HAP-1 (cell line): ENCODE measurements at regions not wholly inside any gene's neighbourhood (a gene's known extent, or its start where the extent isn't known, plus 50 kb on each side); places are given as distances from the start of the nearest gene placed in this dataset.

ENCODE experiments used
- DNase-seq, 2 experiments: peaks; one replicate each; pipeline ENCODE4 v3.0.0-alpha.2; 2016 to 2020; ENCODE audit warnings: low spot score in 2 of 2
- H3K27me3 ChIP-seq: fragments of 250-450 bp; sonication (Bioruptor Pico); 2 replicates; pipeline ENCODE4 v1.5.1; 2020; ENCODE audit warnings: low read depth, mild to moderate bottlenecking, moderate library complexity
- H3K36me3 ChIP-seq: fragments of 250-450 bp; sonication (Bioruptor Pico); replicated peaks from 2 replicates; pipeline ENCODE4 v1.5.1; 2020; ENCODE audit warnings: mild to moderate bottlenecking
- H3K4me1 ChIP-seq: fragments of 250-450 bp; sonication (Bioruptor Pico); 2 replicates; pipeline ENCODE4 v1.5.1; 2020; ENCODE audit warnings: mild to moderate bottlenecking
- H3K4me3 ChIP-seq: fragments of 250-450 bp; sonication (Bioruptor Pico); 2 replicates; pipeline ENCODE4 v1.5.1; 2020; ENCODE audit warnings: mild to moderate bottlenecking, moderate library complexity
- H3K9me3 ChIP-seq: fragments of 250-450 bp; sonication (Bioruptor Pico); 2 replicates; pipeline ENCODE4 v1.5.1; 2020; ENCODE audit warnings: mild to moderate bottlenecking, moderate library complexity
- in situ Hi-C: fragments of 300-500 bp; cut with MboI; formaldehyde crosslinking; loops from 3 replicates; pipeline ENCODE4 v1.14.3; 2020; ENCODE audit warnings: low sequenced_read_pairs, inconsistent platforms, mixed read lengths

DNA sequence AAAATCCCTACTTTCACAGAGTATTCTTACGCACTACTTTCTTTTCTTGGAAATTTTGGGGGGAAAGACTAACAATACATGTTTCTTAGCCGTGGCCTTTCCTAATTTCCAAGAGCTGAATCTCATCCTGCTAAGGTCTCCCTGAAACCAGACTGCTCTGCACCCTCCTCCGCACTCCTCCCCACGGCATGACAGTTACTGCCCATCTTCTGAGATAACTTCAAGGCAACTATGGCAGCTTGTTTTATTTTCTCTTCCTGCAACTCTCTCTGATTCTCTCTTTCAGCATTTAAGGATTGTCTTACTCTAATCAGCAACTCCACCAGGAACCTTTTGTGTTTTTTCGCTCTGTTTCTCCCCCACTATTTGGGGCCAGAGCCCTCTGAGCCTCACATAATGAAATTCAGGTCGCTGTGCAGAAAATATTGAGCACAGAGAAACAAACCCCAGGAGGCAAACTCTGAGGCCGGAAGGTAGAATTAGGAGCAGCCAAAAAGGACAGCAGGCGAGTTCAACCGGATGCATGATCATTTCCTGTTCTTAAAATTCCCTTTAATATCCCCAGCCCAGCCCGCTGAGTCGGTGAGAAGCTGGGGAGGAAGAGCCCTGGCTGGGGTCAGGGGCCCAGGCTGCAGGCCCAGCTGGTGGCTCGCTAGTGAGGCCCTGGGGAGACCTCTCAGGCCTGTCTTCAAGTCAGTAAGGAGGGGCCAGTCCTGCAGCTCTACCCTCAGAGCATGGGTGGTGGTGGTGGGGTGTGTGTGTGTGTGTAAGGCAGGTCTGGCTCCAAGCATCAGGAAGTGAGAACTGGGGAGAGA, 213.6 kb upstream of the S1PR3 start:
- Histone ChIP-seq H3K4me1 (no peaks in the 10 kb centered on the region), H3K9me3 (no peaks in the 10 kb centered on the region), H3K27me3 (no peaks in the 10 kb centered on the region), H3K4me3 (no peak overlapping the region), H3K36me3 (no peaks in the 10 kb centered on the region)
- no peak for DNase-seq
- in situ Hi-C loops, result no loop called here

DNA sequence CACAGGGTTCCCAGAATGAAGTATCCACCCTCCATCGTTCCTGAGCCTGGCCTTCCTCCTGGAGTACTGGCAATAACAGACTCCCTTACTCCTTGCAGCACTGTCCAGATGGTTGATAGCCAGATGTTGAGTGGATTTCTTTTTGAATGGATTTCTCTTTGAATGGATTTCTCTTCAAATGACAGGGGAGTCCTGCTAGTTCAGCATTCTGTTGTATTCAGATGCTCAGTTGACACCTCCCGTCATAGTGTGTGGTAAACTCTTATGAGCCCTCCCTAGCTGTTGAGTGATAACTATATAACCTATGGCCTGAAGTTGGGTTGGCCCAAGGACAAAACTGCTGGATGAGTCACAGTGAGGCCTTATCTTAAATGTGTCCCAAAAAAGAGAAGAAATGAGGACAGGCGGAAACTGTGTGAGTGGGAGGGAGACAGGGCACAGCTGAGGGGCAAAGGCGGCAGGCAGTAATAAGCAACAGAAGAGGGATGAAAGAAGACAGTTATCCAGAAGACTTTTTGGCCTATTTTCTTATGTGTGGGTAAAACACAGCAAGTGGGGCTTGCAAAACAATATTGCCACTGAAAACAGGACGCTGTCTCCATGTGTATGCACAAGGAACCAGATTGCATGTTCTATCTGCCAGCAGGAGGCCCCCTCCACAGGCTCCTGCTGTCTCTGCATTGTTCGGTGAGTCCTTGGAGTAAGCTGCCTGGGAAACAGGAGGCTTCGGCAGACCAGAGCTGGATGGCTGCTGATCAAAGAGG, 209.5 kb upstream of the S1PR3 start:
- Histone ChIP-seq H3K27me3 (no peaks in the 10 kb centered on the region), H3K4me1 (no peaks in the 10 kb centered on the region), H3K9me3 (no peaks in the 10 kb centered on the region), H3K4me3 (no peak overlapping the region), H3K36me3 (no peaks in the 10 kb centered on the region)
- DNase-seq, result no peak
- in situ Hi-C loops, result no loop called here

DNA sequence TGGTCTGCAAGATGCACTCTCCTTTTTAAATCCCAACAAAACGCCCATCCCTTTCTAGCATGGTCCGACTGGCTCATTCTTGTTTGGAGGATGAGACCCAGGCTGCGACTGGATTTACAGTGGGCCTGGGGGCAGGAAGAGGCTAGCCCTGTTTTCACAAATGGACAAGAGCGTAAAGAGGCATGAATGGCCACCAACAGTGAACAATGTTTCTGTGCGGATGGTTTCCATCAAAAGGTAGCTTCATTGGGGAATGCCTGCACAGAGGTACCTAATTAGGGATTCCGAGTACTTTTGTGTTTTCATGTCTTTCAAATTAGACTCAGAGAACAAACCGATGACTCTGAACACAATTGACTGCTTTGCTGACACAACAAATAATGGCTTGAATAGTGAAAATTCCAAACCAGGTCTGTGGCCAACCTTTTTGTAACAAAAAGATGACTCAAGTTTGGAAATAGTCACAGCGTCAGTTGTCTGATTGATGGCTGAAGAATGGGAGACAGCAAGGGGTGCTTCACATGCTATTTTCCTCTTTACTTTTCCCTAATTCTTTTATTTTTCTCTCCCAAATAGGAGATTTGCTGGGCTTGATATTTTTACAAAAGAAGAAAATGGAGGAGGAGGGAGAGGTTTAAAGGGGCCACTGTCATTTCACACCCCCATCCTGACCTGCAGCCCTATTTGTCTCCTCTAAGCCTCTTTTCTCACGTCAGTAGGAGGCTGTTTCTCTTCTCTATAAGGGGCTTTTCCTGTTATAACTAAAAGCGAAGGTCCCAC, 208.1 kb upstream of the S1PR3 start:
- no peak for DNase-seq
- Histone ChIP-seq H3K9me3 (no peaks in the 10 kb centered on the region), H3K4me1 (no peaks in the 10 kb centered on the region), H3K36me3 (no peaks in the 10 kb centered on the region), H3K27me3 (no peaks in the 10 kb centered on the region), H3K4me3 (no peak overlapping the region)
- in situ Hi-C loops, result no loop called here

DNA sequence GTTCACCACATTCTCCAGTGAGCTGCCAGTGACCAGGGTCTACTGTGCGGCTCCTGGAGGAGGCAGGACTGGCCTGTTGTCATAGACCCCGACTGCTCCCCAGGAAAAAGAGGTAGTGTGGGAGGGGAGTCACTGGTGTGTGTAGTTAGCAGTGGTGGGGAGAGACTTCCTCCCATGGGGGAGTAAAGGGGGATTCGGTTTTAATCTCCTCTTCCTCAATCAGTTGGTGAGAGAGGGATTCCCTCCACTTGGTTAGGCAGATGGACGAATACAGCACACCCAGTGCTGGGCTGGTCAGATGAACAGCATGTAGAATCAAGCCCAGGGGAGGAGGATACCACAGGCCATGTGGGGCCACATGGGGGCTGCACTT, 207.6 kb upstream of the S1PR3 start:
- no peaks in the 10 kb centered on the region for H3K9me3 ChIP-seq
- H3K4me3 ChIP-seq, result no peak overlapping the region
- no peaks in the 10 kb centered on the region for H3K36me3 ChIP-seq
- H3K27me3 ChIP-seq, result no peaks in the 10 kb centered on the region
- in situ Hi-C loops, result no loop called here
- H3K4me1 ChIP-seq, result no peaks in the 10 kb centered on the region
- DNase-seq, result no peak

DNA sequence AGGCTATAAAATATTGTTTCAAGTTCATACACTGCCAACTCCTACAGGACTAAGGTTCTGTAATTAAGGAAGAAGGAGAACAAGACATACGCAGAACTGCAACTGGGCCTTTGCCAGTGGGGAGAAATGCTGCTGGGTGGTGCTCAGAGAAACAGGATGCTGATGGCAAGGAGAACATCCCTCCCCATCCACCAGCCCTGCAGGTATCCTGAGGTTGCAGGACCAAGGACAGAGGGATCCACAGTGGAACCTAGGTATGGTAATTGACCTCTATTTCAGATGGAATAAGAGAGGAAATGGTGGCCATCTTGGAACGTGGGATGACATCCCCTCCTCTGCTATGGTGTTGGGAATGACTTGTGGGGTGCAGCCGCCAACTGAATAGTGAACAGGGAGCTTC, 206.3 kb upstream of the S1PR3 start:
- no peak for DNase-seq
- Histone ChIP-seq H3K9me3 (no peaks in the 10 kb centered on the region), H3K36me3 (no peaks in the 10 kb centered on the region), H3K4me1 (no peaks in the 10 kb centered on the region), H3K4me3 (no peak overlapping the region), H3K27me3 (no peaks in the 10 kb centered on the region)
- in situ Hi-C loops, result no loop called here

DNA sequence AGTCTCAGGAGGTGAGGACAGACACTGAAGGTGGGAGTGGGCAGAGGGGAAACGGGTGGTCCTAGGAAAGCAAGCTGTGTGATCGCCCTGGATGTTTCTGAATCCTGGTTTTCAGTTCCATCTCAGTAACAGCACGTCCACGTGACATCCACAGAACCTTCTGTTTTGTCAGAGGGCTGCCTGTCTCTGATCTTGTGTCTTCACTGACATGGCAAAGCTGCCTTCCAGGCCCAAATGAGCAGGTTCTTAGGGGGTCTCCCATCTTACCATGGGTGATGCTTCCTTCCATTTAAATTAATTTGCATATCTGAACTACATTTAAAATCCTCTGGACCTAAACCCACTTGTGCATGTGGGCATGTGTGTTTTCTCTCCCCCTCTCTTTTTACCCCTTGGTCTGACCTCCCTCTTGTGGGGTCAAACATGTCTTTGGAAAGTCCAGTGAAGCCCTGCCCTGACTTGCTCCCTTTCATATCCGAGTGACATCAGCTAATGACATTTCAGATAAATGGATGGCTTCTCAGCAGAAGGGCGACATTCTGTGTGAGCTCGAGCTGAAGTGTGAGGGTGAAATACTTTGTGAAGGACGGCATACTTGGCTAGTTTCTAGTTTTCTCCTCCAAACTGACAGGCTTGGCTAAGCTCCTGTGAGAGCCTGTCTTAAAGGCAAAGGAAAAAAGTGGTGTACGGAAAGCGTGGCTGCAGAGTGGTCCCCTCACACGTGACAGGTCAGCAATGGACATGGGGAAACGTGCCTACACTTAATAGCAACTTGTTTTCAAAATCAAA, 204.8 kb upstream of the S1PR3 start:
- Histone ChIP-seq H3K4me3 (no peak overlapping the region), H3K9me3 (no peaks in the 10 kb centered on the region), H3K27me3 (no peaks in the 10 kb centered on the region), H3K36me3 (no peaks in the 10 kb centered on the region), H3K4me1 (no peaks in the 10 kb centered on the region)
- in situ Hi-C loops, result no loop called here
- DNase-seq, result no peak

DNA sequence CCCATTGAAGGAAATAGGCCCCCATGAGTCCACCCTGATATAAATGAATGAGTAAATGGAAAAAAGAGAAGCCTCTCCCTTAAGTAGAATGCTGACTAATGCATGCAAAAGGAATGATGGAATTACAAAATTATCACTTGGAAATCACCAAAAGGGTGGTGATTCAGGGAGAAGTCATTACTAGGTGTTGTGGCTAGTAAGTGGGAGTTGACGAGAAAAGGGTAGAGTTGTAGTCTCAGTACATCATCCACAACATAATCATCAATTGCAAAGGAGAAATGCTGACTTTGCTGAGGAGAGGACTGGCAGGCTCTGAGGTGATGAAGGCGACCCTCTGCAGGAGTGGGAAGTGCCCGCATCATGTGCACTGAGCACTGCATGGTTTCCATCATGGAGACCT, 201.5 kb upstream of the S1PR3 start:
- H3K27me3 ChIP-seq, result no peaks in the 10 kb centered on the region
- no peaks in the 10 kb centered on the region for H3K9me3 ChIP-seq
- no peak overlapping the region for H3K4me3 ChIP-seq
- no peaks in the 10 kb centered on the region for H3K36me3 ChIP-seq
- DNase-seq, result no peak
- in situ Hi-C loops, result no loop called here
- no peaks in the 10 kb centered on the region for H3K4me1 ChIP-seq

DNA sequence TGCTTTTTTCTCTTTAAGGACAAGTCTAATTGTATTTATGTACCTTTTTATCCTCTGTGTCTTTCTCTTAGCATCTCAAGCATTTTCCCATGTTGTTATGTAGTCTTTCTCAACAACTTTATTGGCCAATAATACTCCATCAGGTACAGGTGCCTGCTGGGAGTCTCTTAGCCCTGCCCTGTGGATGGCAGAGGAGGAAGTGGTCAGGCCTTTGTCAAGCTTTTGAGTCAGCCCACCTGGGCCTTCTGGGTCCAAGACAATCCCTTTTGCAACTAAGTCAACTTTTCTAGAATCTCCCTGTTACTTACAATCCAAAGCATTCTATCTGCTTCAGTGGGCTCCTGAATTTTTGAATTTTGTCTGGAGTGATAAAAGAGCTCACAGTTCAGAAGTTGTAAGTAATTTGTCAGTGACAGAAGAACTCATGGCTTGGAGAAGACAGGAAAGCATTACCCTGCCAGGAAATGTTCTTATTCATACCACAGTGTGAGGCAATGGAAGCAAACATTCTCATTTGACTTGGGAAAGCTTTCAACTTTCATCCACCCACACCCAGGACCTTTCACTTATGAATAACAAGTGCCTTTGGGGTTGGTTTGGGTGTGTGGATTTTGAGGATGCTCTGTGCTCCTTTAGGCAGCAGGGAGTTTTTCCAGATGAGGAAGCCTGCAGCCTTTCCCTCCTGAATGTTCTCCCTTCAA, 200.0 kb upstream of the S1PR3 start:
- DNase-seq, result no peak
- Histone ChIP-seq H3K27me3 (no peaks in the 10 kb centered on the region), H3K36me3 (no peaks in the 10 kb centered on the region), H3K4me3 (no peak overlapping the region), H3K4me1 (no peaks in the 10 kb centered on the region), H3K9me3 (no peaks in the 10 kb centered on the region)
- in situ Hi-C loops, result no loop called here

DNA sequence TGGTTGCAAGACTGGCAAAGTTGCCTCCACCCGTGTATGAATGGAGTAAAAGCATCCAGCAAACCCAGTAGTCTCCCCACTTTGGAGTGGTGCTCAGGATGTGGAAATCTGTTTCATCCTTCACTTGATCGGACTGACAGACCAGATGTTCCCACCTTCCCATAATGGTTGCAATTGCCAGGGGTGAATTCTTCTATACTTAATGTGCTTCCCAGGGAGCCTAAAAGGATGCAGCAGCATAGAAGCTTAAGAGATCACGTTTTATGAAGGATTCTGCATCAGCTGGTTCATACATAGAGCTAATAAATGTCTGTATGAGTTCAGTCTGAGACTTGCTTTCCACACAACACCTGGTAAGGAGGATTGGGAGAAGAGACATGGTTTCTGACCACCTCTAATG, 198.8 kb upstream of the S1PR3 start:
- DNase-seq, result no peak
- Histone ChIP-seq H3K36me3 (no peaks in the 10 kb centered on the region), H3K27me3 (no peaks in the 10 kb centered on the region), H3K9me3 (no peaks in the 10 kb centered on the region), H3K4me3 (no peak overlapping the region), H3K4me1 (no peaks in the 10 kb centered on the region)
- in situ Hi-C loops, result no loop called here

DNA sequence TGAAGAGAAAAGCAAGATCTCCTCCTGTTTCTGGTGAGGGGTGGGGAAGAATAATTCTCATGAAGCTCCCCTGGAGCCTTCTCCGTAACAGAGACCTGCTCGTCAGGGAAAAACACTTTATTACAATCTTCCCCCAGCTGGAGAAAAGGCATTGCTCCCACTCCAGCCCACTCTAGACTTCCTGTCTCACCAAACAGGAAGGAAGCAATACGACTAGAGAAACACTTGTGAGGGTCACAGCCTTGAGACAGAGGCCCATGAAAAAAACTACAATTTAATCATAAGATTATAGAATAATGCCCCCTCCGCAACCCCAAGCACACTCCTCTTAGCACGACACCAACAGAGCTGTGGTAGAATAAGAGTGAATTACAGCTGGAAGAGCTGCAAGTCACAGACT, 197.2 kb upstream of the S1PR3 start:
- Histone ChIP-seq H3K36me3 (no peaks in the 10 kb centered on the region), H3K27me3 (no peaks in the 10 kb centered on the region), H3K4me1 (no peaks in the 10 kb centered on the region), H3K4me3 (no peak overlapping the region), H3K9me3 (no peaks in the 10 kb centered on the region)
- no peak for DNase-seq
- in situ Hi-C loops, result no loop called here

DNA sequence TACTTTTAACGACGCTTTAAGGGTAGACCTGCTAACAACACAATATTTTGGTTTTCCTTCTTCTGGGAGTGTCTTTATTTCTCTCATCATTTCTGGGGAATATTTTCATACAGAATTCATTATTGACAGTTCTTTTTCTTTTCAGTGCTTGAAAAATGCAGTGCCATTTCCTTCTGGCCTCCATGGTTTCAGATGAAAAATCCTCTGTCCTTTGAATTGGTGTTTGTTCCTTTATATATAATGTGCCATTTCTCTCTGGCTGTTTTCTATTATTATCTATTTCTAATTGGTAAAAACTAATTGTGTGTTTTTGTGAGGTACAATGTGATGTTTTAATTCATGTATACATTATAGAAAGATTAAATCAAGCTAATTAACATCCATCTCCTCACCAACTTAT, 194.3 kb upstream of the S1PR3 start:
- in situ Hi-C loops, result no loop called here
- Histone ChIP-seq H3K27me3 (no peaks in the 10 kb centered on the region), H3K36me3 (no peaks in the 10 kb centered on the region), H3K4me1 (no peaks in the 10 kb centered on the region), H3K4me3 (no peak overlapping the region), H3K9me3 (no peaks in the 10 kb centered on the region)
- no peak for DNase-seq

DNA sequence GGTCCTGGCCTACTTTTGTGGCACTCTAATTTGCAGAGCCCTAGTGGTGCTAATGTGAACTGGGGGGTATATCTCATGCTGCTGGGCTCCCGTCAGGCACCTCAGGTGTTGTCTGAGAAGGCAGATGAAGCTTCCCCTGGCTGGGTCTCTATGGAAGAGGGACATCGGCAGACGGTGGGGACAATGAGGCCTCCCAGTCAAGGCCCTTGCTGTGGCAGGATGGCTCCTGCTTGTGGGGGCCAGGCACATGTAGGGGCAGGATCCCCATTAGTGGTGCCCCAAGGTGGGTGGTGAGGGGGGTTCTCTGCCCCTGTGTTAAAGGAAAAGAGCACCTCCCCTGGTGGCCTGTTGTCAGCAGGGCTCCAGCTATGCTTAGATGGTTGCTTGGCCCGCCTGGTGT, 192.8 kb upstream of the S1PR3 start:
- no peak for DNase-seq
- in situ Hi-C loops, result no loop called here

More for the DNA sequence above, 192.8 kb upstream of the S1PR3 start:
- H3K9me3 ChIP-seq, result no peaks in the 10 kb centered on the region
- H3K27me3 ChIP-seq, result no peaks in the 10 kb centered on the region
- no peak overlapping the region for H3K4me3 ChIP-seq
- H3K36me3 ChIP-seq, result no peaks in the 10 kb centered on the region
- no peaks in the 10 kb centered on the region for H3K4me1 ChIP-seq
